ENCODE measurements at regions not wholly inside any gene's neighbourhood (a gene's known extent, or its start where the extent isn't known, plus 50 kb on each side); places are given as distances from the start of the nearest gene placed in this dataset.

DNA sequence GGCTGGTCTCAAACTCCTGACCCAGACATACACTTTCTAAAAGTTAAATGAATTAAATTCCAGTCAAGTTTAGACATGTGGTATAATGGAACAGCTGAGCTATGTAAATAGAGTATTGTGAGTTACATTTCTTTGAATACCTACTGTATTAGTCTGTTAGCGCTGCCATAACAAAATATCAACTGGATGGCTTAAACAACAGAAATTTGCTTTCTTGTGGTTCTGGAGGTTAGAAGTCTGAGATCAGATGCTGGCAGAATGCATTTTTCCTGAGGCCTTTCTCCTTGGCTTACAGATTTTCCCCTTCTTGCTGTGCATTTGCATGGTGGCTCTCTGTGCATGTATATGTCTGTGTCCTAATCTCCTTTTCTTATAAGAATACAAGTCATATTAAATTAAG lies 101.5 kb upstream of the TGFBR2 start:
- no peak for DNase-seq

DNA sequence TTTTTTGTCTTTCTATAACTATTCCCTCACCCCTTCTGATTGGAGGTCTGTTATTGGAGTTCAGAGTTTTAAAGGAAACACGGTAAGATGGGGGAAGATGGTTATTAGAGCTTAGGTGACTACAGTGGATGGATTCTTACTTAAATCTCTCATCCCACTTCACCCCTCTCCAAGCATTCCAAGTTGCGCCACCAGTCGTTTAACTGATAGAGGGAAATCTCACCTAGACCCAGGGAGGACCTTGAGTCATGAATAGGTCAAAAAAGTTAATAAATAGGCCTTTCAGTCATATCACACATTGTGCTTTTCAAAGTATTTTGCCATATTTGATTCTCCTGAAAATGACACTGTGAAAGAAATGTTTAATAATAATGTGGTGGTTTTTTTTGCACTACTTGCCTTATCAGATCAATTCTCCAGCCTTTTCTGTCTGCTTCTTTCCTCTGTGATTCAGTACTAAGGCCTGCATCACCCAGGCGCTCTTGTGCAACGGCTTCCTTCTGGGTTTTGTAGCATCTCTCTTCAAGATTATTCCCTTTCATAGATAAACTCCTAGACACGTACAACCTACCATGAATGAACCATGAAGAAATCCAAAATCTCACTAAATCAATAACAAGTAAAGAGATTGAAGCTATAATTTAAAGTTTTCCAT lies 100.4 kb upstream of the TGFBR2 start:
- DNase-seq, result no peak

DNA sequence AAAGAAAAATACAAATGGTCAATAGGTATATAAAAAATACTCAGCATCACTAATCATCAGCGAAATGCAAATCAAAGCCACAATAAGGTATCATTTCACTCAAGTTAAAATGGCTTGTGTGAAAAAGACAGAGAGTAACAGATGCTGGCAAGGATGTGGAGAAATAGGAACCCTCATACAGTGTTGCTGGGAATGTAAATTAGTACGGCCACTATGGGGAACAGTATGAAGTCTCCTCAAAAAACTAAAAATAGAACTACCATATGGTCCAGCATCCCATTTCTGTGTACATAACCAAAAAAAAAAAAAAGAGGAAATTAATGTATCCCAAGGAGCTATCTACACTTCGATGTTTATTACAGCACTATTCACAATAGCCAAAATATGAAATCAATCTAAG lies 98.1 kb upstream of the TGFBR2 start:
- DNase-seq, result no peak

DNA sequence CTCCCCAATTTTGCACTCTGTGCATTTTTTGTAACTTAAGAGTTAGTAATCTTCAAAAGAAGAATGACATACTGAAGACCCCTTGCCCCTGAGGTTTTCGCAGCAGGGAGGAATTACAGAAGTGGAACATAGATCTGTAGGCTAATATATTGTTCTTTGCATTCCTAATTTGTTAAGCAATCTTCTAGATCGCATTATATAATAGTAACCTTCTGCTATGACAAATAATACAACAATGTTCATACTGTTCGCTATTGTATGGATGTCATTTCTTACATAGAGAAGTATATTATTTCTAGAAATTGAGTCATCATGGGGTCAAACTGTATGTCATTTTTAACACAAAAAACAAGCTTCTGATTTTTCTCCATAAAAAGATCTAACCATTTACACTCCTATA lies 95.8 kb upstream of the TGFBR2 start:
- DNase-seq, result no peak

DNA sequence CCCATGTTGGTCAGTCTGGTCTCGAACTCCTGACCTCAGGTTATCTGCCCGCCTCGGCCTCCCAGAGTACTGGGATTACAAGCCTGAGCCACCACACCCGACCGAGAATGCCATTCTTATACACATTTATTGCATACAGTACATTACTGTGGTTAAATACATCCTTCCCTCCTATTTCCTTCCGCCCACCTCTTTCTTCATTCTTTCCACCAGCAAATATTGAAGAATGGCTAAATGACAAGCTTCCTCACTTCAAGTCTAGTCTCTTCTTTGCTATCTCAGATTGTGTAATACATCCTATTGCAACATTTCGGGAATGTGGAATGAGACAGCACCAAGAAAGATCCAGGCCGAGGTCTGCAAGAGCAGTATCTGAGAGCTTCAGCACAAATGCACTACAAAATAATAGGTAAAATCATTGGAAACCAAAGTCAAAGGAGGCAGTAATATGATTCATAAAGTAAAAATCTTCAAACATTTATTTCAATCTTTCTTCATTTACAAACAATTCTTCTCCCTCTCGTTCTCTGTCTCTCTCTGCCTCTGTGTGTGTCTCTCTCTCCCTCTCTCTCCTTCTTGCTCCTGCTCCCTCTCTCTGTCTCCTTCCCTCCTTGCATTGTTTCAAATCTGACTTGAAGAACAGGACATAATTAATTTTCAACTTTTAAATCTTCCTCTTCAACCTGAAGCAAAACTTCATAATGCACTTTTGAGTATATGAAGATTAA lies 94.7 kb upstream of the TGFBR2 start:
- DNase-seq, result no peak

DNA sequence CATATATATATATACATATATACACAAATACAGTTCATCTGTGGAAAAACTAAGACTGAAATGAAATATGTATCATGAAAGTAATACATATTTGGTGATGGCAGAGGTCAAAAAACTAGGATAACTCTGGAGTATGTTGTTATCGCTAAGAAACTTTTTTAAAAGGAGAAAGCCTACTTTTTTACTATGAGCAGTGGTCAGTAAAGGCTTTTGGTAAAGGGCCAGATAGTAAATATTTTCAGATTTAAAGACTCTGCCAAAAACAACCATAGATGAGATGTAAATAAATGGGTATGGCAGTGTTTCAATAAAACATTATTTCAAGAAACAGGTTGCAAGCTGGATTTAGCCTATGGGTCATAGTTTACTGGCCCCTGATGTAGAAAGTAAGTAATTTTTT lies 93.8 kb upstream of the TGFBR2 start:
- DNase-seq, result no peak

DNA sequence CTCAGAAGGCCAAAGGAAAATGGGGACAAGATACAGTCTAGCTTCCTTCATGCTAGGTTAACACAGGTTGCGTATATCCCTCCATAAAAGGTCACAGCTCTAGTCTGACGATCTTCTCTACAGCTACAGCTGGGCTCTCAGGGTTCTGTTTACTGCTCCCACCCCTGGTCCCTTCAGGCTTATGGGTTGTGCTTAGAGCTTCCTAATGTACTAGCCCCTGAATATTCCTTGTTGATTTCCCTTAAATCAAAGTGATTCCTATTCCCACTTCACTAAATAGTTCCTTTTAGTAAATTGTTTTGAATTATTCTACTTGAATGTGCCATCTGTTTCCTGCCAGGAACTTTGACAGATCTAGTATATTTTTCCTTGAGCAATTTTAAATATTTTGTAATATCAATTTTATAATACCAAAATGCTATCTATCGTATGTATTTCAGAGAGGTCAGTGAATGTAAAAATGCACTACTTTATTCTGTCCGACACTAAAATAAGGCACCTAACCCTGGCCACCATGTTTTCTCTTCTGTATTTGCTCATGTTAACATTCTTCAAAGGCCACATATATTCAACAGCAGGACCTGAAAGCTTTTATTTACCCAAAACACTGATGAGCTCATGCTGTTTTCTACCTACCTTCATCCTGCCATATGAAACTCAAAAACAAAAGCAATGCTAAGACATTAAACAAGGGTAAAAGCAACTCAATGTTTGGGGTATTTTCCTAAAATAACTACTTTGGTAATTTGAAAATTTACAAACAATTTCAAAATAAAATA lies 92.8 kb upstream of the TGFBR2 start:
- DNase-seq, result no peak

DNA sequence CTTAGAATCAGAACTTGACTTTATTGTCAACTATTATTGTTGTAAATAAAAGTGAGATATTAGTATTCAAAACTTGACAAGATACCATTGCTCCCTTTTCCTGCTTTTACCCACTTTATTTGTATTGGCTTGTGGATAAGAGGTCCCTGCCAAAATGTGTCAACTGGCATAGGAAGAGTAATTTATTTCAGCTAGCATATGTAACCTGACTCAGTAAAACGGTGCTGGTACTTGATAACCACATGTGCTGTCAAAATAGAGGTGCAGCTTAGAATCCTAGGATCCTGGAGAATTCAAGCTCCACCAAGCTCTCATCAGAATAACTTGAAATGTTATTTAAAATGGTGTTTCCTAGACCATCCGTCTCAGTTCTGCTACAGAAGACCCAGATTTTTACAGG lies 90.2 kb upstream of the TGFBR2 start:
- DNase-seq, result no peak

DNA sequence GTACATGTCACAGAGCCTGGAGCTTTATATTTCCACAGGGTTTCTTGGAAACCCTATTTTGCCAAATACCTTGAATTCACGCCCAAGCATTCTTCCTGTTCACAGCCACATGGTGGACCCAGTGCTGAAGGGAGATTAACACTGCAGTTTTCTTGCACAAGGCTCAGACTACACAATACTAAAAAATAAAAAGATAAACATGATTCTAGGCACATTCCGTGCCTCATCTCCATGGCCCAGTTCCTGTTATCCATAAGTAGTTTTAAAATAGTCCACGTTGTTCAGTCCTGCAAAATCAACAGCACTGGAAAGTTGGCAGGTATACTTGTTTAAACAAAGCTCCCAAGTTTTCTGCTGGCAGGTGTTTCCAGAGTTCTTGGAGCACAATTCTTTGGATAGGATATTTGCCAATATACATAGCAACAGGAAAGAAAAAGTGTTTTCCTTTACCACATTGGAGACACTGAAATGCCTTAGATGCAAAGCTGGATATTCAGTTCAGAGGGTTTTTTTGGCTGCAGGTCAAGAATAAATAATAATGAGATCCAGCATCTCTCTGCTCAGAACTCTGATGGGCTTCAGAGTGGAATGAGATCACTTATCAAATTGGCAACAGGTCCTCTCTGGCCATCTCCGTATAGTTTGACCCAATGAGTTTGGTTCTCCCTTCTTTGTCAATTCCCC lies 88.1 kb upstream of the TGFBR2 start:
- peak; percentile 81 for DNase-seq

DNA sequence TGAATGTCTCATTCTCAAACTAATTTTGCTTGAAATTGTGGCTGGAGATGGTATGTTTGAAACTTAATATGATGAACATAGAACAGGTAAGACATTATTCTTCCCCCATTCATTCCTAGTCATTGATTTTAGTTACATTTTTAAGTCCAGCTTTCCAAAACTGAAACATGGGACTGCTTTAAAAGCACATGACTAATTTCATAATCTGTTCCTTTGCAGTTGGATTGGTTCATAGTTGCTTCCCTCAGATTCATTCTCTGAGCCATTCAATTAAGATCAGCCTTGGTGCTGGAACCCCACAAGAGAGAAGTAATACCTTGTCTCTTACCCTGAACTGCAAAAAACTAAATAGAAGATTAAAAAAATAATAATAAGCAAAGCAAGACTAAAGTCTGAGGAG lies 87.5 kb upstream of the TGFBR2 start:
- no peak for DNase-seq

DNA sequence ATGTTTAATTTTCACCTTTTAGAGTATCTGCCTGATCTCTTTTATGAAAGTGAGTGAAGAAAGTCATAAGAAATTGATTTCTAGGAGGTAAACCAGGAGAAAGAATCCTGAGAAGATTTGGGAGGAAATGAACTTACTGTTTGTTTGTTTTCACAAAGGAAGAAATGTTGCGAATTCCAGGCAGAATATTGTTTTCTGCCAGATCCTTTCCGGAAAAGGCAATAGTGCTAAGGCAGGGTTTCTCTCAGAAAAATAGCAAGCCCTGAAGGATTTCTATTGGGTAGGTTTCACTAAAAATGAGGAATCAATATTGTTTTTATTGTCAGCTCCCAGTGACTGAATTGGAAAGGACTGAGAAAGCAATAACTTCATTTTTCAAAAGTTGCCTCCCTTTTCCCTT lies 85.7 kb upstream of the TGFBR2 start:
- no peak for DNase-seq

DNA sequence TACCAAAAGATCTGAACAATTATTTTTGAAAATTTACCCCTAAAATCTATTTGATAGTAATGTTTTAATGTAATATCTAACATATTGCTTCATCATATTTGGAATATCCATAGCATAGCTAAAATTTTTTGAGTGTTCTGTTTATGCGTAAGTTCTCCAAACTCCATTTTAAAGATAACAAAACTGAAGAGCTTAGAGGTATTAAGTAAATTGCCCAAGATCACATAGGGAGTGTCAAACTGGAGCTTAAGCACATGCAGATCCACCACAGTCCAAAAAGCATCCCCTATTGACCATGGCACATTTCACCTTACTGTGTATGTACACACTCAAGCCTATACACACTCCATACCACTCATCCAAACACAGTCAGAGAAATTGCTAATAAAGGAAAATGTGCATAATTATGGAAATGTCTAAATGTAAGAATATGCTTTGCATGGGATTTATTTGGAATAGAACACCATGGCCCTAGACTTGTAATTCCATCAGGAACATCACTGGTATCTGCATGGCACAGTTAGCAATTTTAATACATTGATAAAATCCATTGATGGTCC lies 85.2 kb upstream of the TGFBR2 start:
- no peak for DNase-seq

DNA sequence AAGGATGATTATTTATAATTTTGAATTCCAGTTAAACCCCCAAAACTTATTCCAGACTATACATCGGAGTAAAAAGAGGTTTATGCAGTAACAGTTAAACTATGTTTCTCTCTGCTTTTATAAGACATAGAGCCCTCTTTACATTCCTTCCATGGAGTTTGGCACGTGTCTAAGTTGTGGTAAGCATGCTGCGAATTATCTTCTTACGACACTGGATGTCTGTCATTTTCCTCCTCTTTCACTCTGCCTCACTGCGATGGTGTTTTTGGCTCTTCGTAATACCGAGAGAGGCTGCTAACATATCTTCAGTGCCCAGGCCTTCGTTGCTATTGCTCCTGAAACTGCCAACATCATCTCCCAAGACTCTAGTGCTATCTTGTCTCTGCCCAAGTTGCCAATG lies 83.9 kb upstream of the TGFBR2 start:
- no peak for DNase-seq

DNA sequence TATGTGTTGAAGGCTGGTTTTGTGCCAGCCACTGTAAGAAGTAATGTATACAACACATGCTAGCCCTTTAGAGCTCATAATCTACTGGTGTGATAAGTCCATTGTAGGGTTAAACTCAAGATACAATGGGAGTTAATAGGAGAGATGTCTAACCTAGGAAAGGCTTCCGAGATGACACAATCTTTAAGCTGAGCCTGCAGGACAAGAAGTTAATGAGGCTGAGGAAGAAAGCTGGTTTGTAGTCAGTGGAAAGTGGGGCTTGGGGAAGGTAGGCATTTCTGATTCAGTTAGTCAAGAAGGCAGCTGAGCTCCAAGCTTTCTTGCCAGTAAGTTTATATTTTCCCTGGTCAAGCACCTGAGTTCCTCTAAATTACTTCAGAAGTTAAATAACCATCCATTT lies 83.0 kb upstream of the TGFBR2 start:
- no peak for DNase-seq

DNA sequence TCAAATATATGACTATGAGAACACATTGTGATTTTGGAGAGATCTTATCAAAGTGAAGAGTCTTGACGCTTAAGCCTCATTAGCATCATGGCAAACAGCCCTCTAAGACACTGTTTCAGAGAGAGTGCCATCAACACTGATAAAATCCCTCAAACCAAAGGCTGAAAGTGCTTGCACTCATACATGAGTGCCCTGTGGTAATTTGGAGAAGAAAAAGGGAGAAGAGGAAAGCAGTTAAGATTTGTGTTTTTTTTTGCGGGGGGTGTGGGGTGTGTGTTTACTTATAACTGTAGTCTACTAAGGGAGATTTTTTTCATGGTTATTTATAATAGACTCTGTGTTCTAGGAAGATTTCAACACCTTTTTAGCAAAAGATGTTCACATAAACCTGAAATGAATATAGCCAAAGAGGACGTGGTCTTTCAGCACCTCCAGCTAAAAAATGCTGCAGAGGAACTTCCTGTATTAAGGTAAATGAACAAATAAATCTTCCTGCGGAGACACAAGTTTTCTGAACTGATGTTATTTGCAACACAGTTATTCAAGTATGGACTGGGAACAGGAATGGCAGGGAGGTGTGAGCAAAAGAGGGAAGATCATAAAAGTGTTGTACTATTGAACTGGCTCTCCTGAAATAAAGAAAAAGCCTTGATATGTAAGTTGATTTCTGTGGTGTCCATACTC lies 81.9 kb upstream of the TGFBR2 start:
- DNase-seq, result no peak

DNA sequence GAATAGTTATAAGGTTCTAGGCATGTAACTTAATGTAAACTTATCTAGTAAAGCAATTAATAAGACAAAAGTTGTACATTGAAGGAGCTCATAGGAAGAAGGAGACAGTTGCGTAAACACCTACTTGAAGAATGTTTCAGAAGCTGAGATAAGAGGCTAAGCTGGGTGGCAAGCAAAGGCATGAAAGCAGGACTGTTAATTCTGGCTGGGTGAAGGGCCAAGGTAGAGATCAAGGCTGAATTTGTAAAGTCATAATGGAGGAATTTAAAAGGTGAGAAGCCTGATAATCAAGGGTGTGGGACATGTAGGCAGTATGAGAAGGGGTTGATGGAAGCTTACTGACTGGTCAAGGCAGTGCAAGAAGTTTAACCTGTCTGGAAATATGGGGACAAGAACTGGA lies 80.4 kb upstream of the TGFBR2 start:
- no peak for DNase-seq

DNA sequence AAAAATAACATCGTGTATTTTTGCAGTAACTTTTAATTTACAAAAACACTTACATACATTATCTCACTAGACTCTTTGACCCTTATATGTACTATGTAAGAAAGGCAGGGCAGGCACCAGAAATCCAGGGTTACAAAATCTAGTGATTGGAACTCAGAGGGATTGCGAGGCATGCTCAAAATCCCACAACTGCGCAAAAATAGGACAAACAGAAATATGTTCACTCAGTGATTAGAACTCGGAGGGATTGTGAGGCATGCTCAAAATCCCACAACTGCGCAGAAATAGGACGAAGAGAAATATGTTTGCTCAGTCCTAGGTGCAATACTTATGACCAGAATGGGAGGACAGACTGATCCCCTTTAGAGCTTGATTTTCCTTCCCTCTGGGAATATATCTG lies 79.2 kb upstream of the TGFBR2 start:
- no peak for DNase-seq

DNA sequence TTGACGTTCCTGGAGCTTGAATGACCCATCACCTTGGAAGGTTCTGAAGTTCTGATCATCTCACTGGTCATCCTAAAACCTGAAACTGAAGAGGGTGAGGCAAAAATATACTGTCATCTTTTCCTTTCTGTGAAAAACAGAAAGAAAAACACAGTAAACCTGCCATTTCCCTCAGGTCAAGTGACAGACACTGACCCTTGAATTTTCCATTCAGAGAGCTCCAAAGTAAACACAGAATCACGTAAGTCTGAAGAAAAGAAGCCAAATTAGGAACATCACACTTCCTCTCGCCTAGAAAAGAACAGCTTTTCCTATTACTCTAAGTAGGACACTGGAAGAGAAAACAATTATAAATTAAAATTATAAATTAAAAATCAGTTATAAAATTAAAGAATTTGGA lies 78.7 kb upstream of the TGFBR2 start:
- no peak for DNase-seq

DNA sequence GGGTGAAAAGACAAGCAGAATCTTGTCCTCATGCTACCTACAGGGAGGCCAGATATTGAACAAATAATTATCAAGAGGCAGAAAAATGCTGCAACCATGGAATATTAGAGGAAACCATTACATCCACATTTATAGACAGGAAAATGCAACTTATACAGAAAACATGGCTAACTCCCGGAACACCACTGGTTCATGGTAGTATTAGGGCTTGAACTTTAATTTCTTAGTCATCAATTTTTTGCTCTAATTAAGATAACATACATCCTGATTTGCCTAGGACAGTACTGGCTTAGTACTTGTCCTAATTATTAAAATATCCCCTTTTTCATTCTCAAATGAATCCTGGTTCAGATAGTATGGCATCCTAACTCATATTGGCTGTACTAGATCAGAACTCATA lies 76.3 kb upstream of the TGFBR2 start:
- no peak for DNase-seq

DNA sequence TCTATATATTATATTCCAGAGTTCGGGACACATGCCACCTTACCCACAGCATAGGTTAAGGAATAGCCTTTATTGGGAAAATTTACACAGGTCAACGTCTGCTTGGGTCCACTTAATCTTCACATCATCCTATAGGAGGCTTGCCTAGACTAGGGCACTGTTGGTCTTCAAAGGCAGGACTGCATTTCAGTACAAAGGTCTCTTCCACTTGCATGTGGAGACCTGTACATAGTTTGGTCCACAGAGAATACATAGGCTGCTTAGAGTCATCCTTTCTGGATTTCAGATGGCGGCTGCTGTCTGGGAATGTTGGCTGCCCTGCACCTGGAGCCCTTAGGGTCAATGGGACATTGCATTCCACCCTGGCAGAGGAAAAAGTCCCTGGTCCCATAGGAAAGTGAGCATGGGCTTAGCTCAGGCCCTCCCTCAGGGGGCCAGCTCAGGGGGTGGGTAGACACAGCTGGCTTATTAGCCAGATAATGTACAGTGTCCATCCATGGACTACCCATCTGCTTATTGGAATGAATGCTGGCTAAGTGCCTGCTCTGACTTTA lies 75.3 kb upstream of the TGFBR2 start:
- DNase-seq, result no peak

DNA sequence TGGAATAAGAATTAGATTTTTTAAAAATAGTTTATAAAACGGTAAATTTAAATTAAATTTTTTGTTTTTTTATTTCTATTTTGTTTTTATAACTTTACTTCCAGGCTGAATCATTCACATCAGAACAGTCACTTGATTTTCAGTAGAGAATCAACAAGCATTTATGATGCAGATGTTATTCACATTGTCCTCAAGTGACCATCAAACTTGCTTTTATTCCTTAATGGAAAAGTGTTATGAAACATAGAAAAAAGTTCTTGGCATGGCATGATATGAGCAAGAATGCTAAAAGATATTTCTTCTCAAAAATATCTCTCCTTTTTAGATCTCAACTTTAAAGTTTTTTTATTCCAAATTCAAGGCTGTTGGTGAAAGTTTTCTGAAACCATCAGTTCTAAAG lies 70.9 kb upstream of the TGFBR2 start:
- no peak for DNase-seq

DNA sequence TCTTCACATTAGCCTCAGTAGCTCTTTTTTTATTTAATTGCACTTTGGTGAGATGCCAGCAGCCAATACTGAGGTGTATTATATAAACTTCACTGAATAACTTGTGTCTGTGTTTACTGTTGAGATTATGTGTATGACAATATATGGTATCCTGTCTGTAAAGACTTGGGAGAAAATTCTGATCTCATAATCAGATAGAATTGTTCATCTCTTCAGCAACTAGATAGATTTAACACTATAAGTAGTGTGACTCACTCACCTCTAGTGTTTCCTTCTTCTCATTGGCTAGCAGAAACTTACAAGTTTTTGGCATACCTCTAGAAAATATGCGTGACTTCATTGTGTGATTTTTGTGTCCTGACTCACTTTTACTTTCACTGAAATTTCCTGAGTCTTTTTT lies 67.6 kb upstream of the TGFBR2 start:
- no peak for DNase-seq

Data from NCI-H1105 treated with DMSO at 0.1 percent for 48 hours (cell line).